ENCODE measurements at regions not wholly inside any gene's neighbourhood (a gene's known extent, or its start where the extent isn't known, plus 50 kb on each side); places are given as distances from the start of the nearest gene placed in this dataset.

DNA sequence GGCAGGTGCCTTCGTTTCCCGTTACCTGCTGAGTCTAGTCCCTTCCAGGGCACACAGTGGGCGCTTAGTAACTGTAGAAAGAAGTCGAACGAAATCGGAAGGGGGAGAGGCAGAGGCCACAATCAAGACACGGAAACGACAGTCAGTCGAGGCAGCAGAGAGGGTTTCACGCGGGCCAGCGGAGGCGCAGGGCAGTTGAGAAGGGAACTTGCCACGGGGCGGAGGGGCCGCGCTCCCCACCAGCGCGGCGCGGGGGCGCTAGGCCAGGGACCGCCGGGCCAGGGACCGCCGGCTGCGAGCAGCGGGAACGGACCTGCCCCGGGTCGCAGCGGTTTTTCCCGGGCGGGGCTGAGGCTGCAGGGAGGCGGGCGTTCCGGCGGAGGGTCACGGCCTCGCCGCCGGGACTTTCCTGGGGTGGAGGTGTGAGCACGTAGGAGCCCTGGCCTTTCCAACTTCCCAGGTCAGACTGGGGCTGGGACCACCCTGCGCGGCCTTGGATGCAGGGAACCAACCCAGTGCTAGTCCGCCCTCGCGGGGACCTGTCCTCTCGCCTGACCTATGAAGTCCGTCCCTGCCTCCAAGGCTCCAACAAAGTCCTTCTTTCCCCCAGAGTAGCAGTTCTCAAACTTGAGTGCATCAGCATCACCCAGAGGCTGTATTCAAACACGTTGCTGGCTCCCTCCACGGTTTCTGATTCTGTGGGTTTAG is 150.1 kb upstream of the FGGY start:
- H3K9ac ChIP-seq (ENCODE audit: low read depth, low read length), result peak overlapping the region; percentile 28

DNA sequence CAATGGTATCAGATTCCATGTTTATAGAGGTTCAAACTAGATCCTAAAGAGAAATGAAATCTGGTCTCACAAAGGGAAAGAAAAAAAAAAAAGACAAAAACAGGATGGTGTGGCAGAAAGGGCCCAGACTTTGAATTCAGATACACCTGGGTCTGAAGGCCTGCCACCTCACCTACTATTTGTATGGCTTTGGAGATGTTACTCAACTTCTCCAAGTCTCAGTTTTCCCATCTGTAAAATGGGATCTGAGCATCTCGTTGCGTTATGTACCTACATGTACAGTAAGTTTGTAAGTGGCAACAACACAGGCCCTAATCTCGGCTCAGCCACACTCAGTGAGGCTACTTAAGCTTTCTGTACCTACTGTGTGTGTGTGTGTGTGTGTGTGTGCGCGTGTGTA is 147.5 kb upstream of the FGGY start:
- Histone ChIP-seq H3K9ac (ENCODE audit: low read depth, low read length) (no peak overlapping the region), H3K4me1 (ENCODE audit: control insufficient read depth, insufficient read depth, low read length) (peaks cover 3% of the 10 kb centered on the region)

More for the DNA sequence above, 150.1 kb upstream of the FGGY start:
- H3K4me3 ChIP-seq (ENCODE audit: low read depth, low read length), result peak overlapping the region; percentile 60
- H3K27me3 ChIP-seq (ENCODE audit: control insufficient read depth, insufficient read depth, low read length), result peaks cover 18% of the 10 kb centered on the region
- H3K36me3 ChIP-seq (ENCODE audit: control insufficient read depth, insufficient read depth, low read length), result no peaks in the 10 kb centered on the region
- peaks cover 6% of the 10 kb centered on the region for H3K4me1 ChIP-seq (ENCODE audit: control insufficient read depth, insufficient read depth, low read length)
- no peaks in the 10 kb centered on the region for H3K9me3 ChIP-seq (ENCODE audit: control insufficient read depth, insufficient read depth, low read length)

DNA sequence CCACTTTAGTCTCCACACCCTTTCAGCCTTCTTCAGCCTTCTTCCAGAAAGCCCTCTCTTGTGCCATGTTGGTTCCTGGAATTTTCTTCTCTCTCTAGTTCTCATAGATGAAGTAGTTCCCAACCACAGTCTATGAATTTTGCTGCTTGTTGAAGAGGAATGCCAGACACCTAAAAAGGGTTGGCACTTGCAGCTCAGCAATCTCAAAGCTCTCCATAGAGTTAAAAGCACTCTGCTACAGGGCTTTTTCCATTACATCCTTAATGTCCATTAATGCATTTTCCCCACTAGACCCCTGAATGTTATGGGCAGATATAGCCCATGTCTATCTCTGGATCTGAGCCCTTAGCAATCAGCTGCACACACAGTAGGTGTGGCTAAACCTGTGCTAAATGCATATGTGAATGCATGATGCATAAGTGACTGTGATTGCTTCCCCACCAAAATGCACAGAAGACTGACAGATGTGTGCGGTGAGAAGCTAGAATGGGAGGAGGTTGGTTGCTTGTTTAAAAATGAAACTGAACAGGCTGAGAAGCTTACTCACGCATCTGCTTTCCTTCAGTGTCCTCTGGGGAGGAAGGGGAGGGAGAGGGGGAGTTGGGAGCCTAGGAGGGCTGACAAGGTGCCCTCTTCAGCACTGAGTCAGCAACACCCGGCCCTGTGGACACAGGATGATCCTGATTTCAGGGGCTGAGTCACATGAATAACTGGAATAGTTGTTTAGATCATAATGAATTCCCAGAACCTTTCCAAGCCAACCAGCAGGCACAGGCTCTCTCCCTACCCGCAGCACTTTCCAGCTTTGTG is 146.1 kb upstream of the FGGY start:
- Histone ChIP-seq H3K4me1 (ENCODE audit: control insufficient read depth, insufficient read depth, low read length) (peaks cover 3% of the 10 kb centered on the region), H3K27me3 (ENCODE audit: control insufficient read depth, insufficient read depth, low read length) (peaks cover 18% of the 10 kb centered on the region), H3K9ac (ENCODE audit: low read depth, low read length) (no peak overlapping the region), H3K36me3 (ENCODE audit: control insufficient read depth, insufficient read depth, low read length) (no peaks in the 10 kb centered on the region), H3K9me3 (ENCODE audit: control insufficient read depth, insufficient read depth, low read length) (no peaks in the 10 kb centered on the region), H3K4me3 (ENCODE audit: low read depth, low read length) (no peak overlapping the region)

More for the DNA sequence above, 147.5 kb upstream of the FGGY start:
- Histone ChIP-seq H3K9me3 (ENCODE audit: control insufficient read depth, insufficient read depth, low read length) (no peaks in the 10 kb centered on the region), H3K4me3 (ENCODE audit: low read depth, low read length) (no peak overlapping the region), H3K27me3 (ENCODE audit: control insufficient read depth, insufficient read depth, low read length) (peaks cover 18% of the 10 kb centered on the region), H3K36me3 (ENCODE audit: control insufficient read depth, insufficient read depth, low read length) (no peaks in the 10 kb centered on the region)

DNA sequence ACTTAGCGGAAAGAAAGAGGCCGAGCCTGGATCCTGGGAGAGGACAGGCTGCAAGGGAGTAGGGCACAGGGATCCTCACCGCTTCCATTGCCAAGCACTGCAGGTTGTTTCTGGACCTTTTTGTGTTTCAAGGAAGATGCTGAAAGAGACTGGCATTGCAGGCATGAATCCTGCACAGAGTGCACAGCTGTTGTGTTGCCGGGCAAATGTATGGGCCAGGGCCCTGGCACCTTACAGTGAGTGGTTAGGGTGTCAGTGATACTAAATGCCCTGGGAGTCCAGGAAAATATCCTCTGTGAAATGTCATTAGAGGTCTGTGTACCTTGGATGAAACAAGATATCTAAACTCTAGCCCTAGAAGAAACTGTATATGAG is 145.5 kb upstream of the FGGY start:
- H3K4me1 ChIP-seq (ENCODE audit: control insufficient read depth, insufficient read depth, low read length), result peaks cover 3% of the 10 kb centered on the region
- H3K9me3 ChIP-seq (ENCODE audit: control insufficient read depth, insufficient read depth, low read length), result no peaks in the 10 kb centered on the region
- H3K27me3 ChIP-seq (ENCODE audit: control insufficient read depth, insufficient read depth, low read length), result peaks cover 15% of the 10 kb centered on the region
- no peak overlapping the region for H3K9ac ChIP-seq (ENCODE audit: low read depth, low read length)
- no peaks in the 10 kb centered on the region for H3K36me3 ChIP-seq (ENCODE audit: control insufficient read depth, insufficient read depth, low read length)
- no peak overlapping the region for H3K4me3 ChIP-seq (ENCODE audit: low read depth, low read length)

DNA sequence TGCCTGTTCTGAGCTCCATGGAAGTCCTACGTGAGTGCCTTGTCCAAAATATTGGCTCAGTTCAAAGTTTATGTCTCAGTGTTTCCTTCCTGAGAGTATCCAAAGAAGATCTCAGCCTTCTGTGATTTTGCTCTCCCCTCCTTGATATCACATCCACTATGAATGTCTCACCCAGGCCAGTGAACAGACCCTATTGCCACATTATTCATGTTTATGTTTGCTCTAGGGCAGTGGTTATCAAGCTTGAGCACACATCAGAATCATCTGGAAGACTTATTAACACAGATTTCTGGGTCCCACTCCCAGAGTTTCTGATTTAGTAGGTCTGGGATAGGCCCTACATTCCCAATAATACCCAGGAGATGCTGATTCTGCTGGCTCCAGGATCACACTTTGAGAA is 145.0 kb upstream of the FGGY start:
- Histone ChIP-seq H3K4me3 (ENCODE audit: low read depth, low read length) (no peak overlapping the region), H3K36me3 (ENCODE audit: control insufficient read depth, insufficient read depth, low read length) (no peaks in the 10 kb centered on the region), H3K27me3 (ENCODE audit: control insufficient read depth, insufficient read depth, low read length) (peaks cover 13% of the 10 kb centered on the region), H3K4me1 (ENCODE audit: control insufficient read depth, insufficient read depth, low read length) (peaks cover 7% of the 10 kb centered on the region), H3K9me3 (ENCODE audit: control insufficient read depth, insufficient read depth, low read length) (no peaks in the 10 kb centered on the region), H3K9ac (ENCODE audit: low read depth, low read length) (no peak overlapping the region)

DNA sequence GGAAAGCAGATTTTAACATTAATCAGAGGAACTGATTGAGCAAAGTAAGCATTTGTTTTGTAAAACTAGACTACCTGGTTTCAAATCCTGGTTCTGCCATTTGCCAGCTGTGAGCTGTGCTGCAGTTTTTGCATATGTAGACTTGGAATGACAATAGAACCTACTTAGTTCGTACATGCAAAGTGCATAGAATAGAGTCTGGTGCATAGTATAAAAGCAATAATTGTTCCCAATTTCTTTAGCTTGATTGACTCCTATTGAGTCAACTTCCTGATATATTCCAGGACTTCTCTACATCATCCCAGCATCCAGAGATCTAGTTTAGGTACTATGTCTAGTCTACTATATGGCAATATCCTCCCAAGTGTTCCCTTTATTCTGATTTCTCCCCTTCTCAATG is 144.4 kb upstream of the FGGY start:
- Histone ChIP-seq H3K9me3 (ENCODE audit: control insufficient read depth, insufficient read depth, low read length) (no peaks in the 10 kb centered on the region), H3K4me3 (ENCODE audit: low read depth, low read length) (no peak overlapping the region), H3K36me3 (ENCODE audit: control insufficient read depth, insufficient read depth, low read length) (no peaks in the 10 kb centered on the region), H3K4me1 (ENCODE audit: control insufficient read depth, insufficient read depth, low read length) (peaks cover 11% of the 10 kb centered on the region), H3K27me3 (ENCODE audit: control insufficient read depth, insufficient read depth, low read length) (peaks cover 7% of the 10 kb centered on the region), H3K9ac (ENCODE audit: low read depth, low read length) (no peak overlapping the region)

DNA sequence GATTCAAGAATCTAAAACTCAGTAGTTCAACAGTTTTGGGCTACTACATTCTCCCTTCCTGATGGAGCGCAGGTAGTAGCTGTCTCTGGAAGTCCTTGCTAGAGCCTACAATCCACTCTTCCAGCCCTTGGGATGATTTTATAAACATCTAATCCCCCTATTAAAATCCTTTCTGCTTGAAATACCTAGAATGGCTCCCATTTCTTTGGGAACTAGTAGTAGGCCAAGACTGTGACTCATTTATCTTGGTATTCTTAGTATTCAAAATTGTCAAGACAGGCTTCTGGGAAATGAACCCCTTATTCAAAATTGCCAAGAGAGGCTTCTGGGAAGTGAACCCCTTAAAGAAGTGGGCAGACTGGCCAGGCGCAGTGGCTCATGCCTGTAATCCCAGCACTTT is 142.5 kb upstream of the FGGY start:
- Histone ChIP-seq H3K4me1 (ENCODE audit: control insufficient read depth, insufficient read depth, low read length) (peaks cover 11% of the 10 kb centered on the region), H3K9me3 (ENCODE audit: control insufficient read depth, insufficient read depth, low read length) (peaks cover 3% of the 10 kb centered on the region), H3K36me3 (ENCODE audit: control insufficient read depth, insufficient read depth, low read length) (no peaks in the 10 kb centered on the region), H3K4me3 (ENCODE audit: low read depth, low read length) (no peak overlapping the region), H3K9ac (ENCODE audit: low read depth, low read length) (no peak overlapping the region), H3K27me3 (ENCODE audit: control insufficient read depth, insufficient read depth, low read length) (no peaks in the 10 kb centered on the region)

DNA sequence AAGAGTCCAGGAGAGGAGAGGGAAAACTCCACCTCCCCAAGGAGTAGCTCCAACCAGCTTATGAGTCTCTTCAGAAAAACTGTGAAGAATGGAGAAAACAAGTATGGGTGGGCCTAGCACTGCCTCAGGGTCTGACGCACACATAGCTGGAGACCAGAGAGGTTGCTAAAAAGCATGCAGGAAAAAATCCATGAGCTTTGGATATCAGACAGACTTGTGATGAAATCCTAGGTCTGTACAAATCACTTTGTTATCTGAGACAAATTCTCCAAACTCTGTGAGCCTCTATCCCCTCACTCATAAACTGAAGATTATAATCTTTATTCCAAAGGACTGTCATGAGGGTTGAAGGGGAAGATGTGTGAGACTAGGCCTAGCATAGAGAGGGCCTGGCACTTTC is 141.5 kb upstream of the FGGY start:
- peaks cover 3% of the 10 kb centered on the region for H3K9me3 ChIP-seq (ENCODE audit: control insufficient read depth, insufficient read depth, low read length)
- H3K4me3 ChIP-seq (ENCODE audit: low read depth, low read length), result no peak overlapping the region
- no peaks in the 10 kb centered on the region for H3K27me3 ChIP-seq (ENCODE audit: control insufficient read depth, insufficient read depth, low read length)
- H3K9ac ChIP-seq (ENCODE audit: low read depth, low read length), result no peak overlapping the region
- H3K36me3 ChIP-seq (ENCODE audit: control insufficient read depth, insufficient read depth, low read length), result no peaks in the 10 kb centered on the region
- peaks cover 11% of the 10 kb centered on the region for H3K4me1 ChIP-seq (ENCODE audit: control insufficient read depth, insufficient read depth, low read length)

DNA sequence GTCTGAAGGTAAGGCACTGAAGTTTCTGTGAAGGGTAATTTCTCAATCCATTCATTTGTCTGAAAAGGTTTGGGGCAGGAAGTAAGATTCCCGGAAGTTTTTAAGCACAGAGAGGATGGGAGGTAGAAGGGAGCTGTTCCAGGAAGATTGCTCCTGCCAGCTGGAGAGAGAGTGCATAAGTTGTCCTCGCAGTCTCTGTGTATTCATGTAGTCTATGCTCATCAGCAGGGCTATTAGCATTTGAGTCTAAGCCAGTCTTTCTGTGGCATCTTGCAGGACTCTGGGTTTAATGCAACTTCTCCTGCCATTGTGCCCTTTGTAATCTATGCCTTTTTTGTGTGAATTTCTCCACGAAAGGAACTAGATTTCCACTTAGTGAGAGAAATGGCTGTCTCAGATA is 140.8 kb upstream of the FGGY start:
- peaks cover 3% of the 10 kb centered on the region for H3K9me3 ChIP-seq (ENCODE audit: control insufficient read depth, insufficient read depth, low read length)
- no peak overlapping the region for H3K9ac ChIP-seq (ENCODE audit: low read depth, low read length)
- no peaks in the 10 kb centered on the region for H3K27me3 ChIP-seq (ENCODE audit: control insufficient read depth, insufficient read depth, low read length)
- no peak overlapping the region for H3K4me3 ChIP-seq (ENCODE audit: low read depth, low read length)
- no peaks in the 10 kb centered on the region for H3K36me3 ChIP-seq (ENCODE audit: control insufficient read depth, insufficient read depth, low read length)
- peaks cover 11% of the 10 kb centered on the region for H3K4me1 ChIP-seq (ENCODE audit: control insufficient read depth, insufficient read depth, low read length)

DNA sequence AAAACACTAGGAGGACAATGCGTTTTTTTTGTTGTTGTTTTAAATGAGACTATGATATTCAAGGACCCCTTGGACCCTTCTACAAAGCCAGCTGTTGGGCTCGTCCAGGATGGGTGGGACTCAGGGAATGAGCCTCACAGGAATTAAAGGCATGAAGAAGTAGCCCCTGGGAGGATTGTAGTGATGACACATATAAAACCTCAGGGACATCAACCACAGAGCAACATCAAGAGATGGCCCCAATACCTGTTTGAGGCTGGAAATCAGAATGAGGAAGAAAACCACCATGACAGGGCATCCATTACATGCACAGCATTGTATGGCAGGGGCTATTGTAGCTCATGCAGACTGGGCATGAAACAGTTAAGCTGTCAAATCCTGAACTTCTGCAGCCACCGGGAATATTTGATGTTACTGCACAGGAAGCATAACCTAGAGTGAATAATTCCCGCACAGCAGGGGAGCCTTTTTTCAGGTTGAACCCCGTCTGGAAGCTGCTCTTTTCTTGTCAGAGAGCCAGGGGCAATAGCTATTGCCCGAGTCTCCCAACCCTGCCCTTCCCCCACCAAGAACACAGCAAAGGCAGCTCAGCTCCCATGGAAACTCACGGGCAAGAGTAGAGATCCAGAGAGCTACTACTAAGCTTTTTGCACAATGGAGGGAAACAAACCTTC is 140.2 kb upstream of the FGGY start:
- no peak overlapping the region for H3K9ac ChIP-seq (ENCODE audit: low read depth, low read length)
- H3K4me3 ChIP-seq (ENCODE audit: low read depth, low read length), result peak overlapping the region; percentile 14
- peaks cover 11% of the 10 kb centered on the region for H3K4me1 ChIP-seq (ENCODE audit: control insufficient read depth, insufficient read depth, low read length)
- peaks cover 3% of the 10 kb centered on the region for H3K9me3 ChIP-seq (ENCODE audit: control insufficient read depth, insufficient read depth, low read length)
- H3K36me3 ChIP-seq (ENCODE audit: control insufficient read depth, insufficient read depth, low read length), result no peaks in the 10 kb centered on the region
- H3K27me3 ChIP-seq (ENCODE audit: control insufficient read depth, insufficient read depth, low read length), result no peaks in the 10 kb centered on the region

DNA sequence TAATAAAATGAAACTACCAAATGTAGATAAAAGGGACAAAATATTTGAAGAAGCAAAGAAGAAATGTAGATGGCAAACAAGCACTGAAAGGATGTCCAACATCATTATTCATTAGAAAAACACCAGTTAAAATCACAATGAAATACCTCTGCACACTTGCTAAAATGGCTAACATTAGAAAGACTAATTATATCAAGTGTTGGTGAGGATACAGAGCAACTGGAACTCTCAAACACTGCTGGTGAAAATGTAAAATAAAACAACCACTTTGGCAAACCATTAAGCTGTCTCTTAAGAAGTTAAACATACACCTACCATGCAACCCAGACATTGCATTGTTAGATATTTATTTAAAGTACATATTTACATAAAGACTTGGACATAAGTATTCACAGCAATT is 138.6 kb upstream of the FGGY start:
- Histone ChIP-seq H3K4me3 (ENCODE audit: low read depth, low read length) (no peak overlapping the region), H3K27me3 (ENCODE audit: control insufficient read depth, insufficient read depth, low read length) (no peaks in the 10 kb centered on the region), H3K9ac (ENCODE audit: low read depth, low read length) (no peak overlapping the region), H3K9me3 (ENCODE audit: control insufficient read depth, insufficient read depth, low read length) (peaks cover 3% of the 10 kb centered on the region), H3K4me1 (ENCODE audit: control insufficient read depth, insufficient read depth, low read length) (peaks cover 8% of the 10 kb centered on the region), H3K36me3 (ENCODE audit: control insufficient read depth, insufficient read depth, low read length) (no peaks in the 10 kb centered on the region)

Data from iPS-15b (cell line).